Gastroesophageal sphincter (tissue), 3 donors: ENCODE measurements at regions not wholly inside any gene's neighbourhood (a gene's known extent, or its start where the extent isn't known, plus 50 kb on each side); places are given as distances from the start of the nearest gene placed in this dataset.

Source experiments
- POLR2A ChIP-seq, 2 donors: fragments of 450-650 bp; IDR thresholded peaks; one replicate each; pipeline ENCODE4 v1.6.1; 2017; ENCODE audit warnings: antibody characterized with exemption in 2 of 2, mild to moderate bottlenecking in 2 of 2, moderate library complexity in 1 of 2
- POLR2AphosphoS5 ChIP-seq: sonication (generic); formaldehyde crosslinking; IDR thresholded peaks from one replicate; pipeline ENCODE4 v1.6.1; 2017; ENCODE audit warnings: antibody characterized with exemption
- TF ChIP-seq, protein P1 (sequence below), 4 experiments: fragments of 200-600 bp in 2 of 4; fragments of 450-650 bp in 2 of 4; sonication (generic) in 1 of 4; IDR thresholded peaks; one replicate each; pipeline ENCODE4 v1.5.1; 2017 to 2019; ENCODE audit warnings: antibody characterized with exemption in 4 of 4, mild to moderate bottlenecking in 2 of 4, moderate library complexity in 2 of 4

DNA sequence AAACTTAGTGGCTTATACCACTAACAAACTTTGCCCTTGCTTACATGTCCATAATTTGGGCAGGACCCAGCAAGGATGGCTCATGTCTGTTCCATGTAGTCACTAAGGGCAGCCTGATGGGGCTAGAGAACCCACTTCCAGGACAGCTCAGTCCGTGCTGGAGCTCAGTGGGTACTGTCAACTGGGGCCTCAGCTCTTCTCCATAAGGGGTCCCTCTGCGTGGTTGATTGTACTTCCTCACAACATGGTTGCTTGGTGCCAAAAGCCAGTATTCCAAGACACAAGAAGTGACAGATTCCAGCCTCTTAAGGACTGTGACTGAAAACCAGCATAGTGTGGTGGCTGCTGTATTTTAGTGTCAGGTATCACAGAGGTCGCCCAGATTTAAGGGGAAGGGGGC lies 675.2 kb downstream of the TBC1D22A start:
- TF ChIP-seq, protein P1, sequence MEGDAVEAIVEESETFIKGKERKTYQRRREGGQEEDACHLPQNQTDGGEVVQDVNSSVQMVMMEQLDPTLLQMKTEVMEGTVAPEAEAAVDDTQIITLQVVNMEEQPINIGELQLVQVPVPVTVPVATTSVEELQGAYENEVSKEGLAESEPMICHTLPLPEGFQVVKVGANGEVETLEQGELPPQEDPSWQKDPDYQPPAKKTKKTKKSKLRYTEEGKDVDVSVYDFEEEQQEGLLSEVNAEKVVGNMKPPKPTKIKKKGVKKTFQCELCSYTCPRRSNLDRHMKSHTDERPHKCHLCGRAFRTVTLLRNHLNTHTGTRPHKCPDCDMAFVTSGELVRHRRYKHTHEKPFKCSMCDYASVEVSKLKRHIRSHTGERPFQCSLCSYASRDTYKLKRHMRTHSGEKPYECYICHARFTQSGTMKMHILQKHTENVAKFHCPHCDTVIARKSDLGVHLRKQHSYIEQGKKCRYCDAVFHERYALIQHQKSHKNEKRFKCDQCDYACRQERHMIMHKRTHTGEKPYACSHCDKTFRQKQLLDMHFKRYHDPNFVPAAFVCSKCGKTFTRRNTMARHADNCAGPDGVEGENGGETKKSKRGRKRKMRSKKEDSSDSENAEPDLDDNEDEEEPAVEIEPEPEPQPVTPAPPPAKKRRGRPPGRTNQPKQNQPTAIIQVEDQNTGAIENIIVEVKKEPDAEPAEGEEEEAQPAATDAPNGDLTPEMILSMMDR (IDR thresholded peaks at IDR 0.05), result no peak
- TF ChIP-seq POLR2AphosphoS5 (no peak), POLR2A (IDR thresholded peaks at IDR 0.05) (no peak)
